ENCODE measurements at regions not wholly inside any gene's neighbourhood (a gene's known extent, or its start where the extent isn't known, plus 50 kb on each side); places are given as distances from the start of the nearest gene placed in this dataset.
A peak's percentile ranks its signal among the peaks of the same experiment; 100 is the strongest.
"Not testable (repeated sequence)": the region's sequence is repeated elsewhere in the genome, so short reads cannot be mapped to it uniquely, and the experiment has no call there.

DNA sequence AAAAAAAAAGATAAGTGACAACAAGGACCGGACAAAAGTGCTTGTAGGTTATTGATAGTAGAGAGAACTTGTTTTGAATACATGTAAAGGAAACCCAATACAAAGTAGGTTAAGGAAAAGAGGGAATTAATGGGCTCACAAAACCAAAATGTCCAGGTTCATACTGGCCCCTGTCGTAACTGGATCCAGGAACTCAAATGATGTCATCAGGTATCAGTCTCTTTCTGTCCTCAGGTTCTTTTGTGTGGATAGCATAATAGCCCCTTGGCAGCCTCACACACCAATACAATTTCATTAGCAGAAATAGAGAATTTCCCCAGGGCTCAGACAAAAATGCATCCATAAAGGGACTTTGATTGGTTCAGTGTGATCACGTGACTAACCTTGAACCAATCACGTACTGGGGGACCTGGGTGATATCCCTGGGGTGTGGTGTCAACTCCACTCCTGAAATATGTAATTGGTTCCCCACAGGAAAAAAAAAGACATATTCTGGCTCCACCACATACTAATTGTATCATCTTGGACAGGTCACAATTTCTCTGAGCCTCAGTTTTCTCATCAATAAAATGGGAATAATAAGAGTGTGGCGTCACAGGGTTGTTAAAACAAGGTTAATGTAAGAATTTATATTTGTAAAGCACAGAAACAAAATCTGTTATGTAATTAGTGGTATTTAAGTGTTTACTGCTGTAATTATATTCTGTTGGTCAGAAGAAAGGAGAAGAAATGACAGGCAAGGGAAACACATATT, 174.8 kb downstream of the PDGFRA start:
- no peak for DNase-seq

GRCh38 chr4:54409270-54409817, 180.3 kb downstream of the PDGFRA start:
- not testable (repeated sequence) for DNase-seq

- DNase-seq = no peak
These were observed 185.5 kb downstream of the PDGFRA start for GRCh38 chr4:54414545-54414944.

DNA sequence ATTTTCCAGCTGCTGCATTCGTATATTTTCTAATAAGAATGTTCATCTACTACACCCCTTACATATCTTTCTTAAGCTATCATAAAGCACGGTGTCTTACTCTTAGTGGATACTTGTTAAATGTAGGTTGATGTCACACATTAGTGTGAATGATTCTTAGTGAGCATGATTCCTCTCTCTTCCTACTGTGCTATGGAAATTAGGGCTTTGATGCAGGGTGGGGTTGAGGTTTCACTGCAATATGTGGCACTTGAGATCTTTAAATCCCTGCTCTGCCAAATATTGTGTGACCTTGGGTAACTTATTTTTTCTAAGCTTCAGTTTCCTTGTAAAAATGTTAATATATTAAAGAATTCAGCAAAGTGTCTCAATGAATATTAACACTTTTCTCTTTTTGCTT, 188.4 kb downstream of the PDGFRA start:
- DNase-seq = no peak

- no peak for DNase-seq
These were observed 189.4 kb downstream of the PDGFRA start for GRCh38 chr4:54418468-54418867.

- no peak for DNase-seq
These were observed 194.0 kb downstream of the PDGFRA start for GRCh38 chr4:54423066-54423465.

- DNase-seq = no peak
These were observed 198.7 kb downstream of the PDGFRA start for GRCh38 chr4:54427826-54428225.

GRCh38 chr4:54428940-54429339, 199.8 kb downstream of the PDGFRA start:
- no peak for DNase-seq

- DNase-seq = peak in 7 of 56 donors; percentile 0 to 13 (median 2)
These were observed 204.6 kb downstream of the PDGFRA start for GRCh38 chr4:54433686-54434085.

DNA sequence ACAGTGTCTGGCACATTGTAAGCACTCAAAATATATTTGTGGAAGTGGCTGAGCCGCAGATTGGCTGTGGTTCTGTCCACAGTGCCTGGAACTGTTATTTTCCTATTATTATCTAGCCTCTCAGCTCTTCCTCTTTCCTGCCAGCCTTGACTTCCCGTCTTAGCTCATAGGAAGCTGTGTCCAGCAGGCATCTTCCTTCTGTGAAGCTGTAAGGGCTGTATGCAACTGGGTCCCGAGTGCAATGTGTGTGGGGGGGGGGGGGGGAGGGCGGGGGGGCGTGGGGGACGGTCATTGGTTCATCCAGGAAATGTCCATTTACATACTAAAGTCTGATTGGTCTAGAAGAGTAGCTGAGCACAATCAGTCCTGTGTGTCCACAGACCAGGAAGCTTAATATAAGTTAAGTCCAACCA, 210.7 kb downstream of the PDGFRA start:
- DNase-seq = peak in 36 of 56 donors; percentile 1 to 54 (median 12)

DNA sequence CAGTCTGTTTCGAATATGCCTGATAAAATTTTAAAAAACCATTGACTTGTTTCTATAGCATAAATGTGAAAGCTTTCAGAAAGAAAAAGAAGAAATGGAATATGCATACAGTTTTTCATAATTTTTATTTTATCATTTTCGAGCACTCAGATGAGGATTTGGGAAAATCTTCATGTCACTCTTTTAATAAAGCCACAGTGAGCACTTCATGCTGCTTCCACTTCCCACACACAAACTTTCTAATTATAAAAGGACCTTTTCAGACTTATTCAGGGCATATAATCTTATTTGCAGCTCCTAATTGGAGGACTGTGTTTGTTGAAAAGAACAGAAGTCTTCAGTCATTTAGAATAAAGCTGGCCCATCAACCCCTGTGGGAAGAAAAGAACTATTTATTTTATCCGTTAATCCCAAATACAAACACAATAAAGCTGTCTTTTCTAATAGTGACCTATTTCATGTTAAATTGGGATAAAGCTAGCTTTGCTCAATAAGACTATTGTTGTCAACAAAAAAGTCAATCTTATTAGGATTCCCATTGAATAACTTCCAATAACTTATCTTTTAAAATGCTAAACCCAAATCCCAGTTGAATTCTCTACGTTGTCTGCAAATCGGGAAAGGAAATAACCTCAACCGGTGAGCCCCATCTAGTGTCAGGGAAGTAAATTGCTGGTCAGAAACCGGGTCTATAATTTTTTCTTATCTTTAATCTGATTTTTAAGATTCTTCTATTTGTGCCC, 211.5 kb downstream of the PDGFRA start:
- peak in 27 of 56 donors; percentile 0 to 62 (median 7) for DNase-seq

DNA sequence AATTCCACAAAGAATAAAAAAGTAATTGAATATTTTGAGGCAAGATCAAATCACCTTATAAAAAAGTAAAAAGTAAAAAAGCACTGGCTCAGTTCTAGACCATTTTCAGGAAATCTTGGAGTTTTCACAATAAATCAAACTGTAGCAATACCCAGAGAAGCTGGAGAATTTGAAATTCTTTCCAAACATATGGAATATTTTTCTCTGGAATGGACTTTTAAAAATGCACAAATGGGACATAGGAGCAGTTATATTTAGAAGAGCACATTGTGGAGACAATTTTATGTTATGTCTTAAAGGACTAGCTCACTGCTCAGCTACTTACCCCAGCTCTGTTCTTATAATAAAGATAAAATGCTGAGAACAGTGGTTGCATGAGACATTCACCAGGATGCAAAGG, 211.9 kb upstream of the KIT start:
- no peak for DNase-seq

GRCh38 chr4:54446581-54446980, 211.2 kb upstream of the KIT start:
- DNase-seq = no peak

DNA sequence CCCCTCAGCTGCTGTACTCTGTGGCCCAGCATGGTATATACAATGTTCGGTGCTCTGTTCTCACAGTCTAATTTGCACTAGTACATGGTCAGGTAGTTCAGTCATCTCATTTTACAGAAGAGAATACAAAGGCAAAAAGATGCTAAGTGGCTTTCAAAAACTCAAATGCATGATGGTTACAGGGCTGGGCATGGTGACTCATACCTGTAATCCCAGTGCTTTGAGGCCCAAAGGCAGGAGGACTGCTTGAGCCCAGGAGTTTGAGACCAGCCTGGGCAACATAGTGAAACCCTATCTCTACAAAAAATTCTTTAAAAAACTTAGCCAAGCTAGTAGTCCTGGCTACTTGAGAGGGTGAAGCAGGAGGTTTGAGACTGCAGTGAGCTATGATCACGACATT, 210.5 kb upstream of the KIT start:
- no peak for DNase-seq

DNA sequence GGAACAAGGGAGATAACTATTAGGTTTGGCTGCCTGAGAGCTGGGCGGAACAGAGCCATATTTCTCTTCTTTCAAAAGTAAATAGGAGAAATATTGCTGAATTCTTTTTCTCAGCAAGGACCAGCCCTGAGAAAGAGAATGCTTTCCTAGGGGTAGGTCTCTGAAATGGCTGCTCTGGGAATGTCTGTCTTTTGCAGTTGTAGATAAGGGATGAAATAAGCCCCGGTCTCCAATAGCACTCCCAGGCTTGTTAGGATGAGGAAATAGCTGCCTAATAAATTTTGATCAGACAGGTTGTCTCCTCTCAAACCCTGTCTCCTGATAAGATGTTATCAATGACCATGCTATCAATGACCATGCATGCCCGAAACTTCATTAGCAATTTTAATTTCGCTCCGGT, 207.8 kb upstream of the KIT start:
- no peak for DNase-seq

GRCh38 chr4:54466960-54467359, 190.8 kb upstream of the KIT start:
- not testable (repeated sequence) for DNase-seq

DNA sequence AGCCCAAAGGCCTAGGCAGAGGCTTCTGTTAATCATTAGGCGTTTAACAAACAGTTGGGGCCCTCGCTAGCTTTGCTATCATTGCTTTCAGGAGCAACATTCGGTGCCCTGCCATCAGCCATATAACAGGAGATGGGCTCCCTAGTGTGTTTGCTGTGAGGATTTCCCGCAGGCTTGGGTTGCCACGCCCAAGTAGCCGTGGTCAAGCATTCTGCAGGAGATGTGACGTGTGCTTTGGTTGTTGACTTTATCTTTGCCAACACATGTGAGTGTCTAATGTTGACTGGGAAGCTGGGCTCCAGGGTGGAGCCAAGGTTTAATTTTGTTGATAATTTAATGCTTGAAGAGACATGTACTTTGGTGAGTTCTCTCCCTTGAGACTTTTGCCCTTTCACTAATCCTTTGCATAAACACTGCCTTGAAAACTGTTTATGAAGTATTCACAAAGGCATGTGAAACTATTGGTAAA, 184.6 kb upstream of the KIT start:
- DNase-seq = no peak

DNA sequence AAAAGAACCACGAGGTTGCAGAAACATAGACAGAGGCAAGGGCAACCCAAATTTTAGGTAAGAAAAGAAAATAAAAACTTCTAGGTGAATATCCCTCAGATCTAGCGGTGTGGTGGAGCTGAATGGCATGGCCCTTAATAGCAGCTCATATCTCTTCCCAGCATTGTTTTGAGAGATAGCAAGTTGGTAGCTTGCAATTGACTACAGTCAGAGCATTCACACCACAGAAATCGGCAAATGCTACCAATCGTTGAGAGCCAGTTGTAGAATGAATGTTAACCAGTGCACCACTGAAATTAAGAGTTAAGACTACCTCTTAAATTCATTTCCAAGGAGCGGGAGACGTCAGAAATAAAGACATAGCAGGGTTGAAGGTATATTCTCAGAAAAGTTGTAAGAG, 184.0 kb upstream of the KIT start:
- DNase-seq = no peak

DNA sequence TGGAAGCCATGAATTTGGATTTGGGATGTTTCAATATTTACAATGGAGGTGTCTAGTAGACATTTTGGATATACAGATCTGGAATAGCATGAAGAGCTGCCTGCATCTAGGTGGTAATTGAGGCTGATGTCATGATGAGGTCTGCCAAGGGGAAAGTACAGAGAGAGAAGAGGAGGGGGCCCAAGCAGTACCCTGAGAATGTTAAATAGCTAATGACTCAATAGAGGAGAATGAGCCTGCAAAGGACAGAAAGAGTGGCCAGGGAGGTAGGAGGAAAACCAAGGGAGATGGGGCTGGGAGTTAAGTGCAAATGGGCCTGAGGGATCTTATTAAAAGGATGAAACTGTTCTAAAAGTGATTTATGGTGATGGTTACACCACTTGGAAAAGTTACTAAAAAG, 182.2 kb upstream of the KIT start:
- no peak for DNase-seq

- DNase-seq = no peak
These were observed 175.1 kb upstream of the KIT start for GRCh38 chr4:54482529-54483200.

GRCh38 chr4:54484383-54484782, 173.4 kb upstream of the KIT start:
- DNase-seq = no peak

- DNase-seq = no peak
These were observed 170.3 kb upstream of the KIT start for GRCh38 chr4:54487491-54487890.
